ENCODE measurements at regions not wholly inside any gene's neighbourhood (a gene's known extent, or its start where the extent isn't known, plus 50 kb on each side); places are given as distances from the start of the nearest gene placed in this dataset.
"Not testable (repeated sequence)": the region's sequence is repeated elsewhere in the genome, so short reads cannot be mapped to it uniquely, and the experiment has no call there.

DNA sequence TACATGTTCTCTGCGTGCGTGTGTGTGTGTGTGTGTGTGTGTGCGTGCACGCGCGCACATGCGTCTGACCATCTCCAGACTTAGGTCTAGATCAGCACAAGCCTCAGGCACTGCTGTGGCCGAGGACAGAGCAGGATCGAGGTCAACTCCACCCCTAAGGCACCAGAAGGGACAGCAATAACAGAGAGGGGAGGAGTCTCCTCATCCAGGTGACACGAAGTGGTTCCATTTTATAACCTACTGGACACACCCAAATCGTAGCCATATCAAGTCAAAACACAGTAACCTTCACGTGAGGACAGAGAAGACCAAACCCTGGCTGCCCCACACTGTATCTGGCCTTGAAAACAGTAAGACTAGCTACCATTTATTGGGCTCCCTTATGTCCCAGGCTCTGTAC is 224.1 kb downstream of the FGFR2 start:
- WGBS (ENCODE audit: insufficient coverage) = 66% methylated on average over 2 of the region's 12 CpGs
- Histone ChIP-seq H3K27me3 (ENCODE audit: control insufficient read depth, insufficient read depth, low read length) (peaks cover 3% of the 10 kb centered on the region), H3K9me3 (replicated peaks; ENCODE audit: control insufficient read depth, low read depth, low read length) (no peaks in the 10 kb centered on the region), H3K4me3 (ENCODE audit: low read length) (no peak overlapping the region), H3K27ac (ENCODE audit: low read length) (no peak overlapping the region), H3K4me1 (ENCODE audit: control insufficient read depth, insufficient read depth, low read length) (no peaks in the 10 kb centered on the region), H3K36me3 (ENCODE audit: control insufficient read depth, insufficient read depth, low read length) (no peaks in the 10 kb centered on the region)
- no peak for DNase-seq

- Histone ChIP-seq H3K27me3 (ENCODE audit: control insufficient read depth, insufficient read depth, low read length) (peaks cover 2% of the 10 kb centered on the region), H3K4me3 (ENCODE audit: low read length) (no peak overlapping the region), H3K36me3 (ENCODE audit: control insufficient read depth, insufficient read depth, low read length) (no peaks in the 10 kb centered on the region), H3K9me3 (replicated peaks; ENCODE audit: control insufficient read depth, low read depth, low read length) (no peaks in the 10 kb centered on the region), H3K4me1 (ENCODE audit: control insufficient read depth, insufficient read depth, low read length) (no peaks in the 10 kb centered on the region), H3K27ac (ENCODE audit: low read length) (no peak overlapping the region)
- 83% methylated on average over 3 of the region's 6 CpGs for WGBS (ENCODE audit: insufficient coverage)
- no peak for DNase-seq
Observed at GRCh38 chr10:121375172-121375571, 223.1 kb downstream of the FGFR2 start.

GRCh38 chr10:121378251-121378801 is 219.9 kb downstream of the FGFR2 start:
- no peaks in the 10 kb centered on the region for H3K9me3 ChIP-seq (replicated peaks; ENCODE audit: control insufficient read depth, low read depth, low read length)
- no peak for DNase-seq
- H3K36me3 ChIP-seq (ENCODE audit: control insufficient read depth, insufficient read depth, low read length) = no peaks in the 10 kb centered on the region
- WGBS (ENCODE audit: insufficient coverage) = 17% methylated on average over 2 of the region's 6 CpGs
- H3K27me3 ChIP-seq (ENCODE audit: control insufficient read depth, insufficient read depth, low read length) = no peaks in the 10 kb centered on the region
- no peaks in the 10 kb centered on the region for H3K4me1 ChIP-seq (ENCODE audit: control insufficient read depth, insufficient read depth, low read length)
- H3K4me3 ChIP-seq (ENCODE audit: low read length) = no peak overlapping the region
- H3K27ac ChIP-seq (ENCODE audit: low read length) = no peak overlapping the region

GRCh38 chr10:121379013-121379412 is 219.2 kb downstream of the FGFR2 start:
- Histone ChIP-seq H3K27ac (ENCODE audit: low read length) (no peak overlapping the region), H3K9me3 (replicated peaks; ENCODE audit: control insufficient read depth, low read depth, low read length) (no peaks in the 10 kb centered on the region), H3K4me1 (ENCODE audit: control insufficient read depth, insufficient read depth, low read length) (no peaks in the 10 kb centered on the region), H3K4me3 (ENCODE audit: low read length) (no peak overlapping the region), H3K27me3 (ENCODE audit: control insufficient read depth, insufficient read depth, low read length) (no peaks in the 10 kb centered on the region), H3K36me3 (ENCODE audit: control insufficient read depth, insufficient read depth, low read length) (no peaks in the 10 kb centered on the region)
- no peak for DNase-seq
- no CpG with 5 or more reads among the region's 3 CpGs for WGBS (ENCODE audit: insufficient coverage)

DNA sequence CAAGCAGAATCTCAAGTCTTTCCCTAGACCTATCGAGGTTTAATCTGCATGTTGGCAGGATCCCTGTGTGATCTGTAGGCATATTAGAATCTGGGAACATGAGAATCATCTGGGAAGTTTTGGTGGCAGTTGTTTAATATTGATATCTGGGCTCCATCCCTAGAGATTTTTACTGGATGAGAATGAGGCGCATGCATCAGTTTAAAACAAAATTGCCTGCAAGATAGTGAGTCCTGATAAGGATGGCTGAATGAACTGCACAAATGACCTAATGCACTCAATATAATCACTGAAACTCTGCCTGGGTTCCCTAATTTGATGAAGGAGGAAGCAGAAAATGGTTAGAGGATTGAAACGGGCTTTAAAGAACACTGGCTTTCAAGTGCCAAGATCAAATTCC is 218.0 kb downstream of the FGFR2 start:
- Histone ChIP-seq H3K9me3 (replicated peaks; ENCODE audit: control insufficient read depth, low read depth, low read length) (no peaks in the 10 kb centered on the region), H3K4me3 (ENCODE audit: low read length) (no peak overlapping the region), H3K36me3 (ENCODE audit: control insufficient read depth, insufficient read depth, low read length) (no peaks in the 10 kb centered on the region), H3K4me1 (ENCODE audit: control insufficient read depth, insufficient read depth, low read length) (no peaks in the 10 kb centered on the region), H3K27ac (ENCODE audit: low read length) (no peak overlapping the region), H3K27me3 (ENCODE audit: control insufficient read depth, insufficient read depth, low read length) (no peaks in the 10 kb centered on the region)
- DNase-seq = no peak
- 71% methylated on average over 1 of the region's 3 CpGs for WGBS (ENCODE audit: insufficient coverage)

GRCh38 chr10:121382029-121382520 is 216.2 kb downstream of the FGFR2 start:
- H3K4me1 ChIP-seq (ENCODE audit: control insufficient read depth, insufficient read depth, low read length); DNase-seq; H3K27me3 ChIP-seq (ENCODE audit: control insufficient read depth, insufficient read depth, low read length); H3K9me3 ChIP-seq (replicated peaks; ENCODE audit: control insufficient read depth, low read depth, low read length); H3K36me3 ChIP-seq (ENCODE audit: control insufficient read depth, insufficient read depth, low read length); H3K27ac ChIP-seq (ENCODE audit: low read length); H3K4me3 ChIP-seq (ENCODE audit: low read length): not testable (repeated sequence)
- 97% methylated on average over 28 of the region's 33 CpGs for WGBS (ENCODE audit: insufficient coverage)

DNA sequence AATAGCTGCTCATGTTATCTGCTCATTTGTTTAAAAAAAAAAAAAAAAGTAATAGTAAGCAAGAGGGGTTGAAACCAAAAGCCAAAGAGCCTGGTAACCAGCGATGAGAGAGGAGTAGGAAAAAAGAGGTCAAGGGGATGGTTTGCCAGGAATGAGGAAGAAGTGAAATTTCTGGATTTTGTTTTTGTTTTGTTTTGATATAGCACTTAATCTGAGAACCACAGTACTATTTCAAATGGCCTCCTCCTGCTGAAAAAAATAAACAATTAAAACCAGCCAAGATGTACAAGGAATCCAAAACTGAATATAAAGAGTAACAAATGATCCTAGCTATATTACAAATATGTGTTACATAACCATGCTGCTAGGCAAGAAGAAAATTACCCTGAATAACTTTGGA is 213.1 kb downstream of the FGFR2 start:
- Histone ChIP-seq H3K9me3 (replicated peaks; ENCODE audit: control insufficient read depth, low read depth, low read length) (no peaks in the 10 kb centered on the region), H3K27ac (ENCODE audit: low read length) (no peak overlapping the region), H3K4me1 (ENCODE audit: control insufficient read depth, insufficient read depth, low read length) (no peaks in the 10 kb centered on the region), H3K36me3 (ENCODE audit: control insufficient read depth, insufficient read depth, low read length) (no peaks in the 10 kb centered on the region), H3K4me3 (ENCODE audit: low read length) (no peak overlapping the region), H3K27me3 (ENCODE audit: control insufficient read depth, insufficient read depth, low read length) (no peaks in the 10 kb centered on the region)
- DNase-seq = no peak
- WGBS (ENCODE audit: insufficient coverage) = no CpG with 5 or more reads among the region's 1 CpG

GRCh38 chr10:121392657-121393056 is 205.6 kb downstream of the FGFR2 start:
- H3K9me3 ChIP-seq (replicated peaks; ENCODE audit: control insufficient read depth, low read depth, low read length) = no peaks in the 10 kb centered on the region
- H3K27me3 ChIP-seq (ENCODE audit: control insufficient read depth, insufficient read depth, low read length) = no peaks in the 10 kb centered on the region
- 78% methylated on average over 4 of the region's 6 CpGs for WGBS (ENCODE audit: insufficient coverage)
- no peak overlapping the region for H3K27ac ChIP-seq (ENCODE audit: low read length)
- no peak overlapping the region for H3K4me3 ChIP-seq (ENCODE audit: low read length)
- DNase-seq = no peak
- no peaks in the 10 kb centered on the region for H3K4me1 ChIP-seq (ENCODE audit: control insufficient read depth, insufficient read depth, low read length)
- H3K36me3 ChIP-seq (ENCODE audit: control insufficient read depth, insufficient read depth, low read length) = no peaks in the 10 kb centered on the region

DNA sequence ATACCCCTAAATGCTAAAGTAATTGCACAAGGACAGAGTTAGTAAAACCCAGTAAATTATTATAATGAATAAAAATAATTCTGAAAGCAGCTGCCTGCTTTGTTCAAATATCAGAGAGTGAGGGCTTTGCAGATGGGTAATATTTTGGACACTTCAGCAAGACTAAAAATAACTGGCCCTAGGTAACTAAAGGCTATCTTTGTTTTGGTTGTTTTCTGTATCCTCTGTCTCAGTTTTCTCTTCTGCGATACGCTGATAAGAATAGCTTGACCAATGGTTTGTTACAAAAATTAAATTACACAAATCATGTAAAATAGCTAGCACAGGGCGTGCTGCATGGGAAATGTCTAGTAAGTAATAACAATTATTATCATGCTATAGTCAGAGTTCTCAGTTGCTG is 204.7 kb downstream of the FGFR2 start:
- DNase-seq = no peak
- H3K27me3 ChIP-seq (ENCODE audit: control insufficient read depth, insufficient read depth, low read length) = no peaks in the 10 kb centered on the region
- no peak overlapping the region for H3K4me3 ChIP-seq (ENCODE audit: low read length)
- no peaks in the 10 kb centered on the region for H3K36me3 ChIP-seq (ENCODE audit: control insufficient read depth, insufficient read depth, low read length)
- H3K9me3 ChIP-seq (replicated peaks; ENCODE audit: control insufficient read depth, low read depth, low read length) = no peaks in the 10 kb centered on the region
- WGBS (ENCODE audit: insufficient coverage) = no CpG with 5 or more reads among the region's 3 CpGs
- no peaks in the 10 kb centered on the region for H3K4me1 ChIP-seq (ENCODE audit: control insufficient read depth, insufficient read depth, low read length)
- H3K27ac ChIP-seq (ENCODE audit: low read length) = no peak overlapping the region

- not testable (repeated sequence) for H3K9me3 ChIP-seq (replicated peaks; ENCODE audit: control insufficient read depth, low read depth, low read length); DNase-seq; H3K27ac ChIP-seq (ENCODE audit: low read length); H3K4me1 ChIP-seq (ENCODE audit: control insufficient read depth, insufficient read depth, low read length); H3K36me3 ChIP-seq (ENCODE audit: control insufficient read depth, insufficient read depth, low read length); H3K4me3 ChIP-seq (ENCODE audit: low read length); H3K27me3 ChIP-seq (ENCODE audit: control insufficient read depth, insufficient read depth, low read length)
- WGBS (ENCODE audit: insufficient coverage) = no CpG with 5 or more reads among the region's 4 CpGs
Observed at GRCh38 chr10:121400507-121400906, 197.7 kb downstream of the FGFR2 start.

DNA sequence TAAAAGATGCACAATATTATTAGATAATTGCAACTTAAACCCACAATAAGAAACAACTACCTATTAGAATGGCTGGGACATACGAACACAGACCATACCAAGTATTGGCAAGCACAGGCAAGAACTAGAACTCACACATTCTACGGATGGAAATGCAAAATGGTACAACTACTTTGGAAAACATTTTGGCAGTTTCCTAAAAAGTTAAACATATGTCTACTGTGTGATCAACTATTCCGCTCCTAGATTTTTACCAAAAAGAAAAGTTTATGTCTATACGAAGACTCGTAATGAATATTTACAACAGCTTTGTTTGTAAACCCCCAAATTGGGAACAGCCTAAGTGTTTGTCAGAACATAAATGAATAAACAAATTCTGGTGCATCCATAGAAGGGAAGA is 194.7 kb downstream of the FGFR2 start:
- Histone ChIP-seq H3K27me3 (ENCODE audit: control insufficient read depth, insufficient read depth, low read length) (no peaks in the 10 kb centered on the region), H3K27ac (ENCODE audit: low read length) (no peak overlapping the region), H3K9me3 (replicated peaks; ENCODE audit: control insufficient read depth, low read depth, low read length) (no peaks in the 10 kb centered on the region), H3K36me3 (ENCODE audit: control insufficient read depth, insufficient read depth, low read length) (no peaks in the 10 kb centered on the region), H3K4me3 (ENCODE audit: low read length) (no peak overlapping the region), H3K4me1 (ENCODE audit: control insufficient read depth, insufficient read depth, low read length) (no peaks in the 10 kb centered on the region)
- WGBS (ENCODE audit: insufficient coverage) = no CpG with 5 or more reads among the region's 5 CpGs
- DNase-seq = no peak
